ENCODE measurements at regions not wholly inside any gene's neighbourhood (a gene's known extent, or its start where the extent isn't known, plus 50 kb on each side); places are given as distances from the start of the nearest gene placed in this dataset.

- no peak overlapping the region for H3K4me3 Mint-ChIP-seq
- DNase-seq (ENCODE audit: low spot score in 2 of 2, unreplicated experiment in 2 of 2): no peak
- H3K4me1 Mint-ChIP-seq: peaks cover 14% of the 10 kb centered on the region
- H3K27ac Mint-ChIP-seq: no peak overlapping the region
- no peaks in the 10 kb centered on the region for H3K36me3 Mint-ChIP-seq
- TF ChIP-seq, protein P1, sequence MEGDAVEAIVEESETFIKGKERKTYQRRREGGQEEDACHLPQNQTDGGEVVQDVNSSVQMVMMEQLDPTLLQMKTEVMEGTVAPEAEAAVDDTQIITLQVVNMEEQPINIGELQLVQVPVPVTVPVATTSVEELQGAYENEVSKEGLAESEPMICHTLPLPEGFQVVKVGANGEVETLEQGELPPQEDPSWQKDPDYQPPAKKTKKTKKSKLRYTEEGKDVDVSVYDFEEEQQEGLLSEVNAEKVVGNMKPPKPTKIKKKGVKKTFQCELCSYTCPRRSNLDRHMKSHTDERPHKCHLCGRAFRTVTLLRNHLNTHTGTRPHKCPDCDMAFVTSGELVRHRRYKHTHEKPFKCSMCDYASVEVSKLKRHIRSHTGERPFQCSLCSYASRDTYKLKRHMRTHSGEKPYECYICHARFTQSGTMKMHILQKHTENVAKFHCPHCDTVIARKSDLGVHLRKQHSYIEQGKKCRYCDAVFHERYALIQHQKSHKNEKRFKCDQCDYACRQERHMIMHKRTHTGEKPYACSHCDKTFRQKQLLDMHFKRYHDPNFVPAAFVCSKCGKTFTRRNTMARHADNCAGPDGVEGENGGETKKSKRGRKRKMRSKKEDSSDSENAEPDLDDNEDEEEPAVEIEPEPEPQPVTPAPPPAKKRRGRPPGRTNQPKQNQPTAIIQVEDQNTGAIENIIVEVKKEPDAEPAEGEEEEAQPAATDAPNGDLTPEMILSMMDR (IDR thresholded peaks at IDR 0.05; ENCODE audit: unreplicated experiment): no peak
- H3K9me3 Mint-ChIP-seq: no peaks in the 10 kb centered on the region
- H3K27me3 Mint-ChIP-seq (ENCODE audit: low read depth): no peaks in the 10 kb centered on the region
Observed at GRCh38 chr6:54057058-54057457, 54.2 kb upstream of the MLIP start.

GRCh38 chr6:54058236-54058635 is 53.0 kb upstream of the MLIP start:
- TF ChIP-seq, protein P1 (IDR thresholded peaks at IDR 0.05; ENCODE audit: unreplicated experiment): no peak
- no peak for DNase-seq (ENCODE audit: low spot score in 2 of 2, unreplicated experiment in 2 of 2)
- H3K27ac Mint-ChIP-seq: no peak overlapping the region

DNA sequence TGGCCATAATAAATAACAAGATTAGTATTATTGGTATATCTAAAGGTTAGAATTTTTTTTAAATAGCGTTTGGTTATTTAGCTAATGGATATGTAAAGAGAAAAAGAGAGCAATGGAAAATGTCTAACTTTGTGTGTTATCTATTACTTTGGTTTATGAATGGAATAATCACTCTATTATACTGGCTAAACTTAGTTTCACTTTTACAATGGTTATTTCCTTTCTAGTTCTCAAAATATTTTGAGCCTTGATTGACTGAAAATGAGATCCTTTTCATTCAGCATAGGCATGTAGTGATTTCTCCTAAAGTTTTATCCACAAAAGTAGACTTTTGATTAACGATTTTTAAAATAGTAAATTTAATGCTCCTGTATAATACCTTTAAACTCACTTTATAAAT is 51.6 kb upstream of the MLIP start:
- no peak overlapping the region for H3K27ac Mint-ChIP-seq
- no peaks in the 10 kb centered on the region for H3K27me3 Mint-ChIP-seq (ENCODE audit: low read depth)
- no peak for DNase-seq (ENCODE audit: low spot score in 2 of 2, unreplicated experiment in 2 of 2)
- no peak overlapping the region for H3K4me3 Mint-ChIP-seq
- TF ChIP-seq, protein P1 (IDR thresholded peaks at IDR 0.05; ENCODE audit: unreplicated experiment): no peak
- peaks cover 3% of the 10 kb centered on the region for H3K4me1 Mint-ChIP-seq
- no peaks in the 10 kb centered on the region for H3K9me3 Mint-ChIP-seq
- no peaks in the 10 kb centered on the region for H3K36me3 Mint-ChIP-seq

More at GRCh38 chr6:54058236-54058635, 53.0 kb upstream of the MLIP start:
- Mint-ChIP-seq H3K4me1 (peaks cover 14% of the 10 kb centered on the region), H3K4me3 (no peak overlapping the region), H3K36me3 (no peaks in the 10 kb centered on the region), H3K9me3 (no peaks in the 10 kb centered on the region), H3K27me3 (ENCODE audit: low read depth) (no peaks in the 10 kb centered on the region)

DNA sequence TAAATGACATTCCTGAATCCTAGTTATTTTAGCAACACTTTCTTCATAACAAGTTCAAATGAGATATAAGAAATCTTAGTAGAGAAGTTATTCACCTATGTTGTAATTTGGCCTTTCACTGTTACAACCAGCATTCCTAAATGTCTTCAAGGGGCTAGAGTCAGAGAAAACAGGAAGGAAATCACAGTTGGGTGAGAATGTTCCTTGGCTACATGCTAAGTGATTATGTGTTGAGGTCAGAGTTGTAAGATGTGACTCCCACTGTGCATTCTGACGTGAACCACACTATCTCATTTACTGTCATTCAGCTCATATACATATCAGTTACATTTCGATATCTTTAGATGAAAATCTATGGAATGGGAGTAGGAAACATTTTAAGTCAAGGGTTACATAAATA is 51.0 kb upstream of the MLIP start:
- TF ChIP-seq, protein P1 (IDR thresholded peaks at IDR 0.05; ENCODE audit: unreplicated experiment): no peak
- H3K36me3 Mint-ChIP-seq: no peaks in the 10 kb centered on the region
- H3K27ac Mint-ChIP-seq: no peak overlapping the region
- H3K4me3 Mint-ChIP-seq: no peak overlapping the region
- no peaks in the 10 kb centered on the region for H3K9me3 Mint-ChIP-seq
- peaks cover 3% of the 10 kb centered on the region for H3K4me1 Mint-ChIP-seq
- H3K27me3 Mint-ChIP-seq (ENCODE audit: low read depth): no peaks in the 10 kb centered on the region
- no peak for DNase-seq (ENCODE audit: low spot score in 2 of 2, unreplicated experiment in 2 of 2)
